GM08714 (cell line): ENCODE measurements at regions not wholly inside any gene's neighbourhood (a gene's known extent, or its start where the extent isn't known, plus 50 kb on each side); places are given as distances from the start of the nearest gene placed in this dataset.

Experiments used
- H3K4me3 ChIP-seq: fragments of 200-500 bp; sonication (Bioruptor generic); 2 replicates; pipeline ENCODE4 v1.5.1; 2014; ENCODE audit warnings: mild to moderate bottlenecking, low read length, inconsistent platforms
- ZNF274 ChIP-seq: IDR thresholded peaks from 2 replicates; pipeline ENCODE4 v1.6.1; 2012; ENCODE audit warnings: mild to moderate bottlenecking, low read depth, low read length

DNA sequence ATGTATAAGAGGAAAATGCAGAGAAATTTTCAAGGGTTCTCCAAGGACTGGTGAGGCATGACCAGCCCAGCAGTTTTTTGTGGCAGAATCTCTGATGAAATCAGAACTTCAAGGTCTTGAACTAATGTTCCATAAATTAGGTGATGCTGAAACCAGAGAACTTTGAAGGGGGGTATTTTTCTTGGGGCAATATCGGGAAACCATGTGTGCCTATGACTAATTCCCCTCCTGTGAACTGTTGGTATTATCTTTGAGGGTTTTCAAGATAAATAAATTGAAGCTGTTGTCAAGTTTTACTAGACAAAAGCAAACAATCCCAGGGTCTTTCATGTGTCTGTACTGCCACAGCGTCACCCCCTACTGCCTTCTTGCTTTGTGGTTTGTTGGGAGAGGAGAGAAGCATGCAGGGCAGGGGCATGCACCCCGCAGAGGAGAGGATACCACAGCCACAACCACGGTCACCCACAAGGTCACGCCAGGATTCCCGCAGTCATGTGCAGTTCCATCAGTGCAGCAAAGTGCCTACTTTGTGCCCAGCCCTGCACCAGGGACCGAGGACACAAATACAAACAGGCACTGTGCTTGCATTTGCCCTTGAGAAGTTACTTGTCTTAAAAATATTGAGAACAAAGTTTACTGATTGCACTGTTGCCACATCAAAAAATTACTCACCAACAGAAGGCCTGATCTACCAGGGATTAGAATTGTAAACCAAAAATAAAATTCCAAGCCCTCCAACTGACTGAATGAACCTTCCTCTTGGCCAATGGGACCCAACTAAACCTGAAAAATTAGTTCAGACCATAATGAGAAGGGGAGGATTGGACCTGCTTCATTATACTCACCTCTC lies 413.3 kb upstream of the TRIB2 start:
- no peak for TF ChIP-seq ZNF274

DNA sequence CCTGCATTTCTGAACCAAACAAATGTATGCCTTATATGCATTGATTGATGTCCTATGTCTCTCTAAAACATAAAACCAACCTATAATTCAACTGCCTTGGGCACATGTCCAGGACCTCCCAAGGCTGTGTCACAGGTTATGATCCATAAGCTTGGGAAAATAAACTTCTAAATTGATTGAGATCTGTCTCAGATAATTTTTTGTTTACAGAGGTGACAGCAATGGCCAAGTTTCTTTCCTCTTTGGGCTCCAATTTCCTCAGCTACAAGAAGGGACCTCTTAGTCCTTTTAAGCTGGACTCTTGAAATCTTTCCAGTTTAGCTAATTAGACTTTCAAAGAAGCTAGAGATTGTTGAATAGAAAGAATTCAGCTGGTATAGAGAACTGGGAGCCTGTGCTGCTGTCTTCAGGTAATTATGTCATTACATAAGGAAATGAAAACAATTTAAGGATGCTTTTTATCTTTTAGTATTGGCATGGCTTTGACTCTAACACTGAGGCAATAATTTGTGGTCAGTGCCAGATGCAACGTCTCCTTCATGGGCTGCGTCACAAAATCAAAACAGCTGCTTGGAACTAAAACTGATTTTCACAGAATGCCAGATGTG lies 412.1 kb upstream of the TRIB2 start:
- H3K4me3 ChIP-seq: no peak overlapping the region
- no peak for TF ChIP-seq ZNF274

More for the DNA sequence above, 413.3 kb upstream of the TRIB2 start:
- H3K4me3 ChIP-seq: no peak overlapping the region

DNA sequence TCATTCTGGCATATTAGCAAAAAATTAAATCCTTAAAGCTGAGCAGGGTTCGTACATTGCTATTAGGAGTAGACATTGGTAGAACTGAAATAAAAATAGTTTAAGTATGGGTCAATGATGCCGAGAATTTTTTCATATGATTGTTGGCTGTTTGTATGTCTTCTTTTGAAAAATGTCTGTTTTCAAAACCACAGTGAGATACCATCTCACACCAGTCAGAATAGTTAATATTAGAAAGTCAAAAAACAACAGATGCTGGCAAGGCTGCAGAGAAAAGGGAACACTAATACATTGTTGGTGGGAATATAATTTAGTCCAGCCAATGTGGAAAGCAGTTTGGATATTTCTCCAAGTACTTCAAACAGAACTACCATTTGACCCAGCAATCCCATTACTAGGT lies 410.8 kb upstream of the TRIB2 start:
- H3K4me3 ChIP-seq: no peak overlapping the region
- TF ChIP-seq ZNF274: no peak

DNA sequence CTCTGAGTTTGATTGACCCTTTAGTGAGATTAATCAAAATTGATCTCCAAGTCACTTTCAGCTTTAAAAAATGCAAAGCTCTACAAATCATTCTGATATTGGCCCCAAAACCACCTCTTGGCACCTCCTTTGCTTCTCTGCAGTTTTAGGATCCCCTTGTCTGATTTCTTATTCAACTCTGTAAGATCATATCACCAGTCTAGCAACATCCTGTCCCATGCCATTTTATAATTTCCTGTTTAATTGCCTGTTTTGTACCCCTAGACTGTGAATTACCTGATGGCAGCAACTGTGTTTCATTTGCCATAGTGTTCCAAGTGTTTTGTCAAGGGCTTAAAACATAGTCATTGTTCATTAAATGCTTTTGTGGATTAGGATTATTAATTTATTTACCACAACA lies 406.3 kb upstream of the TRIB2 start:
- H3K4me3 ChIP-seq: no peak overlapping the region
- TF ChIP-seq ZNF274: no peak

DNA sequence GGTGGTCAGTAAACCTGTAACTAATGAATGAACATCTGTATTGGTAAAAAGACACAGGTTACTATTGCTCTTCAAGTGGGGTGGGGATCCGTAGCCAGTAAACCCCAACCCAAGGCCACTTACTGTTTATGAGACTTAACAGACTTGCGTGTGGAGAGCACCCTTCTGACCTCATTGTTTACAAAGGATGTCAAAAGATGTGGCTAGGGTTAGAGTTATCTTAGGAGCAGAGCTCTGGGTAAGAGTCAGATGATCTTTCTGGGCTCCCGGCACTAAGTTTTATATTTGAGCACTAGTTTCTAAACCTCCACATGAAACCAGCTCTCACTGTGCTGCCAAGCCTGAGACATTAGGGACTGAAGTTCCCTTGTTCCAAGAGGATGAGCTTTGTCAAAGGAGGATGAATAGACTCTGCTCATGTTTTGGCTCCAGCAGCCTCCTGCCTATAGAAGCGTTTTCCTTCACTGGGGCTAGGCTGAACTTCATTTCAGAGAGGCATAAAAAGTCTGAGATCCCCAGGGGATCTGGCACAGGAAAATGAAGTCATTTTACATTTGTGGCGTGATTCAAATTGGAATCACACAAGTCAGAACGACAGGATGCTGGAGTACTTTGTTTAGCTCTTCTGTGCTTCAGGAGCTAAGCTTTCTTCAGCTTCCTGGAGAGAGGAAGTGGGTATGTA lies 403.1 kb upstream of the TRIB2 start:
- no peak for TF ChIP-seq ZNF274
- H3K4me3 ChIP-seq: no peak overlapping the region

DNA sequence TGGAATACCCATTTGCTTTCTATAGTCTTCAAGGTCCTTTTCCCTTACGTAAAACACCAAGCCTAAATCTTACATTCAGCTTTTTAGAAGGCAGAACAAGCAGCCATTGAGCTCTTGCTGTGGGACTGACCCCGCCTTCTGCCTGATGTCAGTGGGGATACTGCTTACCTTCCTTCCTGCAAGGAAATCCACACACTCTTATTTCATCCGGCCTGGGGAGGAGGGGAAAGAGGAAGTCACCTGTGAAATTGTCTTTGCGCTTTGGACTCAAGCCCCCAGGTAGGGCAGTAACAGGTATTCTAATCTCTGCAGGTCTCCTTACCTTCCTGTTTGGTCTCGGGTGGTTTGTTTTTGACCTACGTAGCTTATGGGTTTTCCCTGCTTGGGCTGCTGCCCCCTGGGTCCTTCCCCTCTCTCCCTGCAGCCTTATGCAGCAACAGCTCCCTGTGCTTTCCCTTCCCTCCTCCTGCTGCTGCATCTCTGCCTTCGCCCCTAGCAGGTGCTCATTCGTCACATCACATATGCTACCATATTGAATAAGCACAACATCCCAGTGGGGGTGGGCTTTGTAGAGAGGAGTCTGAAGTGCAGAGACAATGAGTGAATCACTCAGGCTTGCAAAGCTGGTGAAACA lies 402.5 kb upstream of the TRIB2 start:
- no peak overlapping the region for H3K4me3 ChIP-seq
- no peak for TF ChIP-seq ZNF274

DNA sequence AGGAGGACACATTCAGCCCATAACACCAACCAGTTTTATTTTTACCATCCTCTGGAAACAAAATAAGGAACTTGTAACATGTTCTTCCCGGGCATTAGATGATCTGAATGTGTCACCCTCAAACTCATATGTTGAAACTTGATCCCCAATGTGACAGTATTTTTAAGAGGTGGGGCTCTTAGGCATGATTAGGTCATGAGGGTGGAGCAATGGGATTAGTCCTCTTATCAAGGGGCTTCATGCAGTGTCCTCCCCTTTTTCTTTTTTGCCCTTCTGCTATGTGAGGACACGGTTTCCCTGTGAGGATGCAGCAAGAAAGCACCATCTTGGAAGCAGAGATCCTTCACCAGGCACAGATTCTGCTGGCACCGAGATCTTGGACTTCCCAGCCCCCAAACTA lies 401.5 kb upstream of the TRIB2 start:
- TF ChIP-seq ZNF274: no peak
- no peak overlapping the region for H3K4me3 ChIP-seq

DNA sequence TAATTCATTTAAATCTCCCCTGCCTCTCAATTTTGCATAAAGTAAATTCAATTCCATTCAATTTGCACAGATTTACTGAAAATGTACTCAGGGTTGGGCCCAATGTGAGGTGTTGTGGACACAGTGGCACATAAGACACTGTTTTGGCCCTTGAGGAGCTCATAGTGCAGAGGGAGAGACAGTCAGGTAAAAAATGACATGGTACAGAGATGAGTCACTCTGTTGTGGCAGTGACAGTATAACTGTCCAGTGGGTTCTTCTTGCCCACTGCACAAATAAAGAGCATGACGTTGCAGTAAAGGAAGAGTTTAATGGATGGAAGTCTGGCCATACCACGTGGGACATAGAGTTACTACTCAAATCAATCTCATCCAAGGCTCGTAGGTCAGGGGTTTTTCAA lies 400.3 kb upstream of the TRIB2 start:
- TF ChIP-seq ZNF274: no peak
- no peak overlapping the region for H3K4me3 ChIP-seq

DNA sequence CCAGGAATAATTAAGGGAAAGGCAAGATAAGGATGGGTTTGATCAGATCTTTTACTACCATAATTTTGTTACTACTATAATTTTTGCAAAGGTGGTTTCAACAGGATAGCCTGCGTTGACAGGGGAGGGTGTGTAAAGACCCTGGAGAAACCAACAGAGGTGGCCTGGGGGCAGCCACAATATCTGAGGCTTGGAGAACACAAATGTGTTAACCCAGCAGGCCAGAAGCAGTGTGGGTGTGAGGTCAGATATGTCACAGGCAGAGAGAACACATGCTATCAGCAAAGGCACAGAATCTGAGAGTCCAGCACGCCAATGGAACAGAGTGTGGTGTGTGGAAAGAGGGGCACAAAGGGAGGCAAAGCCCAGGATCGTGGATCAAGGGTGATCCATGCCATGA lies 399.4 kb upstream of the TRIB2 start:
- H3K4me3 ChIP-seq: no peak overlapping the region
- no peak for TF ChIP-seq ZNF274

DNA sequence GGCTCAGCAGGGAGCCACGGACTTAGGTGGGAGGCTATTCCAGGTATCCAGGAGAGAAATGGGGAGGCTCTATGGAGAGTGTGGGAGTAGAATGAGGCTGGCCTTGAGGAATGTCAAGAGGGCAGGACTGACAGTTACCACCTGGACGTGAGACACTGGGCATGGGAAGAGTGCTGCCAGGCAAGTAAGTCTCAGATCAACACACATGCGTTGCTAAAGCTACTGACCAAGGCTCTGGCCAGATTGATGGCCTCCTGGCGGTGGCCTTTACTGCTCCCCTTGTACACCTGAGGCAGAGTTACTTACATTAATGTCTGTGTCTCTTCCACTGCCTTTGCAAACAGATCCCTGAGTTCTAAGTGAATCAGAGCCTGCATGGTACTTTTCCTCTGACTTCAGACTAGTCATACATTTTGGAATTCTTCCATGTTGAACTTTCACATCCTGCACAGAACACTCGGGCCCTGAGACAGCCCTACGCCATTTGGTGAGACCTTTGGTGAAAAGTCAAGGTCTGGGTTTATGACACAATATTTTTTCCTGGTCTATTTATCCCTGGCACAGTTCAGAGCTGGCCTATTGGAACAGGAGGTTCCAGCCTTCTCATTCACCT lies 398.8 kb upstream of the TRIB2 start:
- no peak overlapping the region for H3K4me3 ChIP-seq

DNA sequence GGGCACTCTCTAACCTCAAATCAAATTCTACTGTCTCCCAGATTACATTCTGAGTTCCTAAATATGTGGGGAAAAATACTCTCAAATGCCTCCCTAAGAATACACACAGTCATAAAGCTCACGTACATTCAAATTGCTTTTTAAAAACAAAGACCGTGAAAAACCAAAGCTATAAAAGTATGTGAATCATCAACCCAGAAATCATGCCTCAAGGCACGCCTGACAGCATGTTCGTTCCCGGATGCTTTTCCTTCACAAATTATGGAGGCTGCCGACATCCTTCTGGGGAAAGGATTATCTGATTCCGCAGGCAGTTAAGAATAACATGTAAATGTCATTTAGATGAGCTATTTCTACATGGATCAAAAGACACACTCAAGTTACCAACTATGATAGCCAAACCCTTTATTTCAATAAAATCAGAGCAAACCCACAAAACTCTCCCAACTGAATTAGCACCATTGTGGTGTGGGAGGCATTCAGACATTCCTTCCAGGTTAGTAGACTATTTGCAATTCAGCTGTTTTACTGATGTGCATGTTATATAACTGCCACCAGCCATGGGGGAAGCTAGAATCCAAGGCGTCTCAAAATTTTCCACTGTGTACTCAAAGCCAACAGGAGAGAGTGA lies 398.2 kb upstream of the TRIB2 start:
- H3K4me3 ChIP-seq: no peak overlapping the region
- no peak for TF ChIP-seq ZNF274

More for the DNA sequence above, 398.8 kb upstream of the TRIB2 start:
- no peak for TF ChIP-seq ZNF274

DNA sequence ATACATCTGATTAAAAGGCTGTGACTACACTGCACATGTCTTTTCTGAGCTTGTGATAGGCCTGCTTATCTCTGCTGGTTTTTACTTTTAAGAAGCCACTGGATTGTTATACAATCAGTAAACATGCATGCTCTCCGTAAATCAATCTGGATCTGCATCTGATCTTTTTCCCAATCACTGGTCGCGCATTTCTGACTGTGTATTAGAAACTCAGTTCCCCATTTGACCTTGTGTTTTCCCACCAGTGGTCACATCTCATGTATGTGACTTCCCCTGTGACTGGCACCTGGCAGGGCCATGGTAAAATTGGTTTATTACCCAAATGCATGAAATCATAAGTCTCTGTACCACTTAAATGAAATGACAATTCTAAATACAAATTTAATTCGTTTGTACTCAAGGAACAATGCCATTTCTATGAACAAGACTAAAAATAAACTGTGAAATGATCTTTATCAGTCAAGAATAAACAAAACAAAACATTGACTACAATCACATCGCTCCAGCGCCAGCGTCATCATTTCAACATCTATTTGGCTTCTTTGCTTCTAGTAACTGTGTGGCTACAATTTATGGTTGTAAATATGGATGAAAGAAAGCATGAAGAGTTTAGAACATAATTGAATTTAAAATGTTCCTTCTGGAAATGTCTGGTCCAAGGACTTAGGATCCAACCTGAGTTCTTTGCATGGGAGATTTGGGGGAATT lies 396.6 kb upstream of the TRIB2 start:
- no peak for TF ChIP-seq ZNF274
- no peak overlapping the region for H3K4me3 ChIP-seq

DNA sequence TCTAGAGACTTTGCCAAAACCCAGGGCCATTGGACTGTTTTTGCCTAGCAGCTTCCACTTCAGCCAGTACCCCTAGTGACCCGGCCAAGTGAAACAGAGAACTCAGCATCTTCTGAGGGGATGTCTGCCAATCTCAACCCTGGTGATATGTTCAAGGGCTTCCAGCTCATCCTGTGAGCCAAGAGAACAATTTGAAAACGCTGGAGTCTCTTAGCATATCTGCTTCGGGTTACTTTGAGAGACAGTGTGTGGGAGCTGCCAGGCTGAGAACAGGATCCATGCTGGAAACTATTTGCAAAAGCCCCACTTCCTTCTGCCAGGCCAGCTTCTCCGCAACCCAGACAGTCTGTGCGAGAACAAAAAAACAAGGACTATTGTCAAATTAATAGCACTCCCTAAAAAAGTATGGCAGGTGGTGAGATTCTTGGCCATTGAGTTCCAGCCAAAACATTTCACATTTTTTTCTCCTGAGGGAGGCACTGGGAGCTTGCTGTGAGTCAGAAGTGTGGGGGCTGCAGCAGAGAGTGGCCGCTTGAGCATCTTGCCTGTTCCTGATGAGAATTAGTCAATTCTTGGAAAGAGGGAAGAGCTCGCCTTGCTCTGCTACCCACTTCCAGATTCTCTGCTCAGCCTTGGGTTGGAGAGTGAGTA lies 395.6 kb upstream of the TRIB2 start:
- no peak overlapping the region for H3K4me3 ChIP-seq

More for the DNA sequence above, 395.6 kb upstream of the TRIB2 start:
- no peak for TF ChIP-seq ZNF274
